ENCODE measurements at regions not wholly inside any gene's neighbourhood (a gene's known extent, or its start where the extent isn't known, plus 50 kb on each side); places are given as distances from the start of the nearest gene placed in this dataset.

DNA sequence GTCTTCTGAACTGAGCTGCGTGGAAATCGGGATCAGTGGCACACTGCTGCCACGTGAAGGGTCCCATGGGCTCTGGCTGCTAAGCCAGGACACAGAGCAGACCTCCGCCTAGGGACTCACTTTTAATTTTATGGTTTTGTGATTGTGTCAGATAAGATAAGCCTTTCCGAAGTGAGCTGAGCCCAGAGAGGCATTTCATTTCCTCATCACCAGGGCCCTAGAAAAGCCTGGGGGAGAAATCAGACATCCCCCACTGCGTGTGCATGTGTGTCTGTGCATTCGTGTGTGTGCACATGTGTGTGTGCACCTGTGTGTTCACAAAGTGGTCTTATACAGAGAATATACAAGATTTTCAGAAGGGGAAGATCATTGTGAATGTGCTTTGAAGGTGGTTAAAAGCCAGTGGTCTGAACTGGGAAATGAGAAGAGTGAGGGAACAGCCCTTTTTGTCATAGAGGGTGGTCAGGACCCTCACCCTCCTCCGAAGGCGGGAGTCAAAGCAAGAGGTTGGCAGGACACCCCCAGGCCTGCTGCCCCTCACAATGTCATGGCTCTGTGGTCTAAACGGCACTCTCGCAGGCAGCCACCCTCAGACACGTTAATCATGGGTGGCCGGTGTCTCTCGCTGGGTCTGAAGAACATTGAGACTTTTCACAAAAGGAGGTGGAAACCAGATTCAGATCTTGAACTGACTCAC, 176.1 kb upstream of the PFKP start:
- TF ChIP-seq, protein P1, sequence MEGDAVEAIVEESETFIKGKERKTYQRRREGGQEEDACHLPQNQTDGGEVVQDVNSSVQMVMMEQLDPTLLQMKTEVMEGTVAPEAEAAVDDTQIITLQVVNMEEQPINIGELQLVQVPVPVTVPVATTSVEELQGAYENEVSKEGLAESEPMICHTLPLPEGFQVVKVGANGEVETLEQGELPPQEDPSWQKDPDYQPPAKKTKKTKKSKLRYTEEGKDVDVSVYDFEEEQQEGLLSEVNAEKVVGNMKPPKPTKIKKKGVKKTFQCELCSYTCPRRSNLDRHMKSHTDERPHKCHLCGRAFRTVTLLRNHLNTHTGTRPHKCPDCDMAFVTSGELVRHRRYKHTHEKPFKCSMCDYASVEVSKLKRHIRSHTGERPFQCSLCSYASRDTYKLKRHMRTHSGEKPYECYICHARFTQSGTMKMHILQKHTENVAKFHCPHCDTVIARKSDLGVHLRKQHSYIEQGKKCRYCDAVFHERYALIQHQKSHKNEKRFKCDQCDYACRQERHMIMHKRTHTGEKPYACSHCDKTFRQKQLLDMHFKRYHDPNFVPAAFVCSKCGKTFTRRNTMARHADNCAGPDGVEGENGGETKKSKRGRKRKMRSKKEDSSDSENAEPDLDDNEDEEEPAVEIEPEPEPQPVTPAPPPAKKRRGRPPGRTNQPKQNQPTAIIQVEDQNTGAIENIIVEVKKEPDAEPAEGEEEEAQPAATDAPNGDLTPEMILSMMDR (IDR thresholded peaks at IDR 0.05; ENCODE audit: unreplicated experiment in 3 of 3) = no peak
- Mint-ChIP-seq H3K27me3 (ENCODE audit: low read depth) (peaks cover 48% of the 10 kb centered on the region), H3K4me1 (peaks cover 5% of the 10 kb centered on the region), H3K36me3 (ENCODE audit: low read depth) (no peaks in the 10 kb centered on the region), H3K27ac (no peak overlapping the region), H3K4me3 (no peak overlapping the region), H3K9me3 (no peaks in the 10 kb centered on the region)

DNA sequence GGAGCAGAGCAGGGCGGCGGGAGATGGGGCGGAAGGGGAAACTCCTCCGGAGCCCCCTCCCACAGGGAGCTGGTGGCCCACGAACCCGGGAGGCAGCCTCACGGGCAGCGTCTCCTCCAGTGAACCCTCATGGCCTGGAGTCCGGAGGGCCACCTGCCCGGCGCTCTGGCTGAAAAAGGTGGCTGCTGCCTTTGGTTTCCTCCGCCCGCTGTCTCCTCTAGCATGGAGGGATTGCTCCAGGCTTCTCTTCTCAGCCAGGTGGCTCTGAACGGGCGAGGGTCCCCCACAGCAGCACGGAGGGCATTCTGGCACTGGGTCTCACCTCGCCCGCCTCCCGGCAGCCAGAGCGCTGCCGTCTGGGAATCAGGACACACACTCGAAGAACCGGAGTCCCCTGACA, 177.3 kb upstream of the PFKP start:
- Mint-ChIP-seq H3K4me1 (peaks cover 9% of the 10 kb centered on the region), H3K36me3 (ENCODE audit: low read depth) (no peaks in the 10 kb centered on the region), H3K9me3 (no peaks in the 10 kb centered on the region), H3K27ac (no peak overlapping the region), H3K27me3 (ENCODE audit: low read depth) (peaks cover 53% of the 10 kb centered on the region), H3K4me3 (no peak overlapping the region)
- TF ChIP-seq, protein P1 (IDR thresholded peaks at IDR 0.05; ENCODE audit: unreplicated experiment in 3 of 3) = no peak

DNA sequence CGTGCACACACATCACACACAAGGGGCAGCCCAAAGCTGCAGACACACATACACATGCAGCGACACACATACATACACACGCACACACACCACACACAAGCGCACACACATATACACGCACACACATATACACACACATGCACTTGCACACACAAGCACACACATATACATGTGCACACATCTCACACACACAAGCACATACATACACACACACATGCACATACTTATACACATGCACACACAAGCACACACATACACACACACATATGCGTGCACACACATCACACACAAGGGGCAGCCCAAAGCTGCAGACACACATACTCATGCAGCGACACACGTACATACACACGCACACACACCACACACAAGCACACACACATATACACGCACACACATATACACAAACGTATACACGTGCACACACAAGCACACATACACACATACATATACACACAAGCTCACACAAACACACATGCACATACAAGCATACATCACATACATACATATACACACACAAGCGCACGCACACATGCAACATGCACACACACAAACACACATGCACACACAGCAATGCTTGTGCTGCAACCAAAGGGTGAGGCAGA, 178.8 kb upstream of the PFKP start:
- Mint-ChIP-seq H3K9me3 (no peaks in the 10 kb centered on the region), H3K27ac (no peak overlapping the region), H3K4me1 (peaks cover 13% of the 10 kb centered on the region), H3K4me3 (no peak overlapping the region), H3K27me3 (ENCODE audit: low read depth) (peaks cover 42% of the 10 kb centered on the region), H3K36me3 (ENCODE audit: low read depth) (no peaks in the 10 kb centered on the region)
- TF ChIP-seq, protein P1 (IDR thresholded peaks at IDR 0.05; ENCODE audit: unreplicated experiment in 3 of 3) = no peak

DNA sequence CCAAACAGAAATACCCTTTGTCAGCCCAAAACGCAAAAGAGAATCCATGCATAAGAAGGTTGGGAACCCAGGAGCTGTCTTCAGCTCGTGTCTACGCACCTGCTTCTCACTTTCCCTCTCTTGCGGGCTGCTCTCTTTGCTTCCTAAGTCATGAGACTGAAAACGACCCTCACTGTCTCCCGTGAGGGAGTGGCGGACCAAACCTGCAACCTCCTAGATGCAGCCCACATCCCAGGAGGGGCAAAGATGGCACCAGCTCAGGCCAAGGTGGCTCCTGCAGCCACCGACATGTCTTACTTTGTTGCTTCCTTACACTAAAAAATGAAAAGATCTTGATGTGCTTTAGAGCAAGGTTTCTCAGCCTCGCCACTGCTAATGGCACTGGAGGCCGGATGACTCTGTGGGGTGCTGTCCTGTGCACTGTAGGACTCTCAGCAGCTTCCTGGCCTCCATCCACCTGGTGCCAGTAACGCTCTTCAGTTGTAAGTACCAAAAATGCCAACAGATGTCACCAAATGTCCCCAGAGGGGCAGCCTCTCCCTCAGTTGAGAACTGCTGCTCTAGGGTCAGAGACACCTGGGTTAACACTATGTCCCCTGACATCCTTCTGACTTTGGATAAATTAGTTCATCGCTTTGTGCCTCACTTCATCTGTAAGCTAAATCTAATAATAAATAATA, 179.8 kb upstream of the PFKP start:
- Mint-ChIP-seq H3K4me1 (peaks cover 20% of the 10 kb centered on the region), H3K4me3 (no peak overlapping the region), H3K36me3 (ENCODE audit: low read depth) (no peaks in the 10 kb centered on the region), H3K9me3 (no peaks in the 10 kb centered on the region), H3K27ac (no peak overlapping the region), H3K27me3 (ENCODE audit: low read depth) (peaks cover 39% of the 10 kb centered on the region)
- TF ChIP-seq, protein P1 (IDR thresholded peaks at IDR 0.05; ENCODE audit: unreplicated experiment in 3 of 3) = no peak

DNA sequence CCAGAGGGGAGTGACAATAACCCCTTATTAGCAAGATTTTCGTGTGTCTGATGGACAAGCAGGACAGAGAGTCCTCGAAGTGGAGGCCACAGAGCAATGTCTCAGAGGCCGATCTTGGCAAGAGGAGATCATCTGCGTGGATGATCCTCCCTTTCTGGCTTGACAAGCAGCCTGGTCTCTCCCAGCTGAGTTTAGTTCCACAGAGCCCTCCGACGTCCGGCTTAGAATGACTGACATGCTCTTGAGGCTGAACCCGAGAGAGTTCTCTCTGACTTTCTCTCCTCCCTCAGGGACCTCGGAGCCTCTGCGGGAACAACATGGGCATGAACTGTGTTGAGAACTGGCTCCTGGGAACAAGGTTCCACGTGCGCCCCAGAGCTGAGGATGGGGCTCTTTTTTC, 180.7 kb upstream of the PFKP start:
- Mint-ChIP-seq H3K4me3 (no peak overlapping the region), H3K4me1 (peaks cover 29% of the 10 kb centered on the region), H3K27ac (no peak overlapping the region), H3K27me3 (ENCODE audit: low read depth) (peaks cover 39% of the 10 kb centered on the region), H3K9me3 (no peaks in the 10 kb centered on the region), H3K36me3 (ENCODE audit: low read depth) (no peaks in the 10 kb centered on the region)
- TF ChIP-seq, protein P1 (IDR thresholded peaks at IDR 0.05; ENCODE audit: unreplicated experiment in 3 of 3) = no peak

All from nephron (organoid).